GM12864 (cell line): ENCODE measurements at regions not wholly inside any gene's neighbourhood (a gene's known extent, or its start where the extent isn't known, plus 50 kb on each side); places are given as distances from the start of the nearest gene placed in this dataset.

Experiments used
- DNase-seq: peaks from one replicate; pipeline ENCODE4 v3.0.0-alpha.2; 2011; ENCODE audit warnings: low read depth
- H3K4me3 ChIP-seq: 2 replicates; pipeline ENCODE4 v1.5.1; 2011; ENCODE audit warnings: mild to moderate bottlenecking, low read depth, low read length, control low read depth
- CTCF ChIP-seq: IDR thresholded peaks from 2 replicates; pipeline ENCODE4 v1.5.1; 2011; ENCODE audit warnings: low read depth, mild to moderate bottlenecking, moderate library complexity, low read length, control low read depth, inconsistent platforms; ENCODE audit errors: missing control alignments

DNA sequence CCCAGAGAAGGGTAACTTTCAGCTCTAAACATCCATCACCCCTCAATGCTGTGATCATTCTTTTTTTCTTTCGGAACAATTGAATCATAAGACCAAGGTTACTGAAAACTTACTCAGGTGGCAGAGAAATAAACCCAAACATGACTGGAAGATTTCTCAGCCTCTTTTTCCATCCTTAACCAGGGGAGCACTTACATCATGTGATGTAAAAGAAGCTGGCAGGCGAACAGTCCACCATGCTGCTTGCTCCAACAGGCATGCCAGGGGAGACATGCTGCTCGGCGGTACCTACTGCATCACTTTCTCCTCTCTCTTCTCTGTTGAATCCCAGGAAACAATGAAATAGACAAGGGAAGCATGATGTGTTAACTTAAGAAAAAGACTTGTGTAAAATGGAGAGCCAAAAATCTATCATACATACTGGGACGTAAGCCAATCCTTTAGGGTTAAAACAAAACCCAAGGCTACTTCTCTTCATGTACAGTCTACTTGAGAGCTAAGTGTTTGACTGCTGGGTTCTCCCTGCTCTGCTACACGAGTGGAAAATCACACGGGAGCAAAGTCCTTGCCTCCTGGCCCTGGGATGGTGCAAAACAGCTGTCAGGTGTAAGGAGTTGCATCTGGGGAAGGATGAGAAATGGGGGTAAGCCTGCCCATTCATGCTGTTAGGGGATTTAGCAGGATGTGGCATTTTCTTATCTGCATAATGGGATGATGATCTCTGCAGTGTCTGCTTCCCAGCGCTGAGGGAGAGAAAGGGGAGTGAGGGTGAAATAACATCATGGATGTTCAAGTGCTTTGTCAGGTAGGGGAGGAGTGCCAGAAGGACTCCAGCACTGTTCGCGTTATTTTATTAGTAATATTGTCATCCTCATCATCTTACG, 64.3 kb upstream of the ZNF438 start:
- TF ChIP-seq CTCF = no peak
- no peak for DNase-seq
- H3K4me3 ChIP-seq = no peak overlapping the region

- DNase-seq = no peak
- TF ChIP-seq CTCF = no peak
- H3K4me3 ChIP-seq = no peak overlapping the region
Observed at GRCh38 chr10:31098046-31098445, 66.4 kb upstream of the ZNF438 start.

GRCh38 chr10:31099094-31099493, 67.4 kb upstream of the ZNF438 start:
- TF ChIP-seq CTCF = no peak
- H3K4me3 ChIP-seq = no peak overlapping the region
- DNase-seq = no peak

GRCh38 chr10:31099664-31100063, 68.0 kb upstream of the ZNF438 start:
- DNase-seq = no peak
- no peak overlapping the region for H3K4me3 ChIP-seq
- no peak for TF ChIP-seq CTCF

DNA sequence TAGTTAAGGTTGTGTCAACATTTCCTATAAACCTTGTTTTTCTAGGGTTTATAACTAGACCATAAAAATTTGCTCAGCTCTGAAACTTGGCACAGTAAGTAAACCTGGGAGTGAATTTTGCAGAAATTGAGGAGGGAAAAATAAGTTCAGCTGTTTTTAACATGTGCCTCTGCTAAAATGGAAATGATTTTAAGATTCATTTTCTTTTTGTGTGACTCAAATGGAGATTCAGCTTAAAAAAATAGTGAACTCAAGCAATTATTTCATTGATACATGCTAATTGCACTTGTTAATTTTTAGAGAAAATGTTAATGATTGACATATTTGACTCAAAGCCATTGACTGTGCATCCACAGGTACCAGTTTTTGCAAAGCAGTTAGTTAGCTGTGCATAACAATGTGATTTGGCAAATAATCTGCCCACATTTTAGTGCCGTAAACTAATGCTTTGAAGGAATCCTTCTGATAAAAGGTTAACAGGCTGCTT, 68.5 kb upstream of the ZNF438 start:
- no peak for TF ChIP-seq CTCF
- DNase-seq = no peak
- H3K4me3 ChIP-seq = no peak overlapping the region

DNA sequence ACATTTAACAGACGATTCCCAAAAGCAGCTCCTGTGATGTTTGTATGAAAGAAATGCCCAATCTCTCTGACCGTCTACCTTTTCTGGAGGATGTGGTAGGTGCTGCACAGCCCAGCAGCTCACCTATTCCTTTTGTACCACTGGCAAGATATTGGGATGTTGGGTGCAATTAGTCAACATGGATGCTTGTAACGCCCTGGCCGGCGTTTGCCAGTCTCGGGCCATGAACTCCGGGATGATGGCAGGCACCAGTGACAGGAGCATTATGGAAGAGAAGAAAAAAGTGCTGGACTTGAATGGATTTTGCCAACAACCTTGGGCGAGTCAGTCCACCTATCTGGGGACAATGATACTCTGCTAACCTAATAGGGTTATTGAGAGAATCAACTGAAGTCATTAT, 69.0 kb upstream of the ZNF438 start:
- TF ChIP-seq CTCF = no peak

GRCh38 chr10:31101123-31101522, 69.5 kb upstream of the ZNF438 start:
- DNase-seq = peak; percentile 26
- no peak overlapping the region for H3K4me3 ChIP-seq
- TF ChIP-seq CTCF = no peak

More for the DNA sequence above, 69.0 kb upstream of the ZNF438 start:
- H3K4me3 ChIP-seq = no peak overlapping the region
- no peak for DNase-seq
